ENCODE measurements at regions not wholly inside any gene's neighbourhood (a gene's known extent, or its start where the extent isn't known, plus 50 kb on each side); places are given as distances from the start of the nearest gene placed in this dataset.
"Not testable (repeated sequence)": the region's sequence is repeated elsewhere in the genome, so short reads cannot be mapped to it uniquely, and the experiment has no call there.

DNA sequence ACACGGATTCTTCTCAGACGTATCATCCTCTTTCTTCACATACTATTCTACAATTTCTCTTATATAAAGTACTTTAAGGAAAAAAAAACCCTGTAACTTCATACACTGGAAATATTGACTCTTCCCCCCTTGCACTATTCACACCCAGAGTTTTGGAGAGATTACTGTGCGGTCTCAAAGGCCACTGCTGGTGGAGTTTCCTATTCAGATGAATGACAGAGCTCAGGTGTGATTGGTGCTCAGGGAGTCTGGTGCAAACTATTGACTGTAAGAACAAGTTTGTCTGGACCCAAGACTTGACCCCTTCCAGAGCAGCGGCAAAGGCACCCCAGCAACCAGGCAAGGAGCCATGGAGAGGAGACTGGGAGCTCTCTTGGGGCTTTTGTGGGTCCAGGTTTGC, 187.5 kb upstream of the OR4E1 start:
- no peaks in the 10 kb centered on the region for H3K36me3 ChIP-seq (ENCODE audit: insufficient read depth)
- no peak for DNase-seq (ENCODE audit: extremely low spot score)
- H3K27ac ChIP-seq (ENCODE audit: low read depth): no peak overlapping the region
- WGBS: 80% methylated on average over 4 of the region's 4 CpGs
- no peaks in the 10 kb centered on the region for H3K4me1 ChIP-seq (ENCODE audit: insufficient read depth)
- no peak overlapping the region for H3K4me3 ChIP-seq (ENCODE audit: low read depth, low read length)

DNA sequence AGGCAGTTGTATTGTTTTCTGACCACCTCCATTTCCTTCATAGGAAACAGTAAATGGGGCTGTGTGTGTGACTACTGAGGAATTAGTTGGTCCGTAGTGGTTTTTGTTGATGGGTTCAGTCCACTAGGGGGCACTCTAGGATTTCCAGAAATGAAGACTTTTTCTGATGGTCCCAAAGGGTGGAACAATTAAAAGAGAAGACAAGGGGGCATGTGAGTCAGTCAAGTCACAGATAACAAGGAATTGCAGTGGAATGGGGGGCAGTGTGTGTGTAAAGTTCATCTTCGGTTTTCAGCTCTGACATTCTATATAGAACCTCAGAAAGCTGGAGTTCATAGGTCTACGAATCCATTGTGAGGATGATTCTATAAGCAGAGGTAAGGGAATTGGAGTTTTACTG, 186.6 kb upstream of the OR4E1 start:
- DNase-seq (ENCODE audit: extremely low spot score): no peak
- 59% methylated on average over 3 of the region's 3 CpGs for WGBS

DNA sequence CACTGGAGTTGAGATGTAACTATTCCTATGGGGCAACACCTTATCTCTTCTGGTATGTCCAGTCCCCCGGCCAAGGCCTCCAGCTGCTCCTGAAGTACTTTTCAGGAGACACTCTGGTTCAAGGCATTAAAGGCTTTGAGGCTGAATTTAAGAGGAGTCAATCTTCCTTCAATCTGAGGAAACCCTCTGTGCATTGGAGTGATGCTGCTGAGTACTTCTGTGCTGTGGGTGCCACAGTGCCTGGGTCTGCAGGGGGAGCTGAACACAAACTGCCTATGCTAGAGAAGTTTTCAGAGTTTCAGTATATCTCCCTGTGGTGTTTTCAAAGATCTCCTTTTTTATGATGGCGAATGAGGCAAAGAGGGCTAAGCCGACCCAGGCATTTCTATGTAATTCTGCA, 179.2 kb upstream of the OR4E1 start:
- no peak overlapping the region for H3K4me3 ChIP-seq (ENCODE audit: low read depth, low read length)
- H3K27ac ChIP-seq (ENCODE audit: low read depth): no peak overlapping the region
- WGBS: 71% methylated on average over 3 of the region's 3 CpGs
- no peak for DNase-seq (ENCODE audit: extremely low spot score)
- H3K4me1 ChIP-seq (ENCODE audit: insufficient read depth): no peaks in the 10 kb centered on the region
- H3K36me3 ChIP-seq (ENCODE audit: insufficient read depth): no peaks in the 10 kb centered on the region

More for the DNA sequence above, 186.6 kb upstream of the OR4E1 start:
- Histone ChIP-seq H3K4me1 (ENCODE audit: insufficient read depth) (no peaks in the 10 kb centered on the region), H3K4me3 (ENCODE audit: low read depth, low read length) (no peak overlapping the region), H3K27ac (ENCODE audit: low read depth) (no peak overlapping the region), H3K36me3 (ENCODE audit: insufficient read depth) (no peaks in the 10 kb centered on the region)

DNA sequence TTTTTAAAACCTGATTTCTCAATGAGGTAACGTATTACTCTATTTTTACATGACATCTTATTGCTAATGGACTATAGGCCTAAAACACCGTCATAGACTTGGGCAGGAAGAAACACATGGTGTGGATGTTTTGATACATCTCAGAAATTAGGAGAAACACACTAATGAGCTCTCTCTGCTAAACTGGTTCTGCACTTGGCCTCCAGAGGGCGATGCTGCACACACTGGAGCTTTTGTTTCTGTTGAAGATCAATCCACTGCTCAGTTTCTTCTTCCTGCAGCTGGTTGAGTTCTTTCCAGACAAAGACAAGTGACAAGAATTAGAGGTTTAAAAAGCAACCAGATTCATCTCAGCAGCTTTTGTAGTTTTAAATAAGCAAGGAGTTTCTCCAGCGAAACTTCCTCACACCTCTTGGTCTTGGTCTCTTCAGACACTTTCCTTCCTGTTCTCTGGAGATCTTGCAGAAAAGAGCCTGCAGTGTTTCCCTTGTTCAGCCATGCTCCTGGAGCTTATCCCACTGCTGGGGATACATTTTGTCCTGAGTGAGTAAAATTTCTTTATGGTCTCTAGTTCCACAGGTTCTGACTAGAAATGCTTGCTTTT, 178.5 kb upstream of the OR4E1 start:
- Histone ChIP-seq H3K4me3 (ENCODE audit: low read depth, low read length) (no peak overlapping the region), H3K27ac (ENCODE audit: low read depth) (no peak overlapping the region), H3K4me1 (ENCODE audit: insufficient read depth) (no peaks in the 10 kb centered on the region), H3K36me3 (ENCODE audit: insufficient read depth) (no peaks in the 10 kb centered on the region)
- 20% methylated on average over 4 of the region's 4 CpGs for WGBS
- no peak for DNase-seq (ENCODE audit: extremely low spot score)

DNA sequence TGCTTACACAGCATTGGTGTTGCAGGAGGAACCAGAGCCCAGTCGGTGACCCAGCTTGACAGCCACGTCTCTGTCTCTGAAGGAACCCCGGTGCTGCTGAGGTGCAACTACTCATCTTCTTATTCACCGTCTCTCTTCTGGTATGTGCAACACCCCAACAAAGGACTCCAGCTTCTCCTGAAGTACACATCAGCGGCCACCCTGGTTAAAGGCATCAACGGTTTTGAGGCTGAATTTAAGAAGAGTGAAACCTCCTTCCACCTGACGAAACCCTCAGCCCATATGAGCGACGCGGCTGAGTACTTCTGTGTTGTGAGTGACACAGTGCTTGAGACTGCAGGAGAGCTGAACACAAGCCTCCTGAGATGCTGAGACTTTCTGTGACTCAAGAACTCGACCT, 173.3 kb upstream of the OR4E1 start:
- H3K4me1 ChIP-seq (ENCODE audit: insufficient read depth); H3K27ac ChIP-seq (ENCODE audit: low read depth); DNase-seq (ENCODE audit: extremely low spot score); H3K36me3 ChIP-seq (ENCODE audit: insufficient read depth); H3K4me3 ChIP-seq (ENCODE audit: low read depth, low read length): not testable (repeated sequence)
- 71% methylated on average over 11 of the region's 11 CpGs for WGBS

DNA sequence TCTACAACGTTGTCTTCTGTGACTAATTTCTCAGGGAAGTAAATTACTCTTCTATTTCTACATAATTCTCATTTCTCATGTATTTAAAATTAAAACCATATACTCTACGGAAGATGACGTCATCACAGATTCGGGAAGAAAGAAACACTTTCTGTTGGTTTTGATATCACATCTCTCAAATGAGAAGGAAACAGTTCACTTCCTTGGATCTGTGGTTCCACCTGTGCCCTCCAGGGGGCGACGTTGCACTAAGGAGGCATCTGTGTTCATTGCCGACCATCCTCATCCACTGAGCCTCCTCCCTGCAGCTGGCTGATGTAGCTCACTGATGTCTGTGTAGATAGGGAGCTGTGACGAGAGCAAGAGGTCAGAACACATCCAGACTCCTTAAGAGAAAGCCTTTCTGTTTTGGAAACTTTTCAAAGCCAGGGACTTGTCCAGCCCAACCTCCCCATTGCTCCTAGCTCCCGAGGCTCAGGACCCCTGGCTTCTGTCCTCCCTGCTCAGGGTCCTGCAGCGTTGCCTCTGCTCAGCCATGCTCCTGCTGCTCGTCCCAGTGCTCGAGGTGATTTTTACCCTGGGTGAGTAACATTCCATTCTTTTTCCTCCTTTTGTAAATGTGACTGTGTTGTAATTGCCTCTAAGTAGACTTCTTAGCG, 172.7 kb upstream of the OR4E1 start:
- 33% methylated on average over 13 of the region's 13 CpGs for WGBS
- no peak for DNase-seq (ENCODE audit: extremely low spot score)
- Histone ChIP-seq H3K36me3 (ENCODE audit: insufficient read depth) (no peaks in the 10 kb centered on the region), H3K4me1 (ENCODE audit: insufficient read depth) (no peaks in the 10 kb centered on the region), H3K4me3 (ENCODE audit: low read depth, low read length) (no peak overlapping the region), H3K27ac (ENCODE audit: low read depth) (no peak overlapping the region)

DNA sequence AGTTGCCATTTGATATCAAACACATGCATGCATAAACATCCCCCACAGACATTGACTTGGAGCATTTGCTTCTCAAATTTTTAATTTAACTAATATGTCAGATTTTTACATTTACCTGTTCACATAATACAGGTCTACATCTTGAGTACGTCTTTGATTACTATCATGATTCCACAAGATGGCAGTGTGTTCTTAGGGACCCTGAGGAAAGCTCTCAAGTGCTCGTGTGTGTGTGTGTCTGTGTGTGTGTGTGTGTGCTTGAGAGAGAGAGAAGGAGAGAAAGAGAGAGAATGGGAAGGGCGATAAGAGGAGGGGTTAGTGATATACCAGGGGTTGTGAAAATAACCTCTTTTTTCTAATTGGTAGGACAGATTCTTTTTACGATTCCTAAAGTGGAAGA, 167.1 kb upstream of the OR4E1 start:
- Histone ChIP-seq H3K4me3 (ENCODE audit: low read depth, low read length) (no peak overlapping the region), H3K27ac (ENCODE audit: low read depth) (no peak overlapping the region), H3K36me3 (ENCODE audit: insufficient read depth) (no peaks in the 10 kb centered on the region), H3K4me1 (ENCODE audit: insufficient read depth) (no peaks in the 10 kb centered on the region)
- 30% methylated on average over 4 of the region's 4 CpGs for WGBS
- no peak for DNase-seq (ENCODE audit: extremely low spot score)

DNA sequence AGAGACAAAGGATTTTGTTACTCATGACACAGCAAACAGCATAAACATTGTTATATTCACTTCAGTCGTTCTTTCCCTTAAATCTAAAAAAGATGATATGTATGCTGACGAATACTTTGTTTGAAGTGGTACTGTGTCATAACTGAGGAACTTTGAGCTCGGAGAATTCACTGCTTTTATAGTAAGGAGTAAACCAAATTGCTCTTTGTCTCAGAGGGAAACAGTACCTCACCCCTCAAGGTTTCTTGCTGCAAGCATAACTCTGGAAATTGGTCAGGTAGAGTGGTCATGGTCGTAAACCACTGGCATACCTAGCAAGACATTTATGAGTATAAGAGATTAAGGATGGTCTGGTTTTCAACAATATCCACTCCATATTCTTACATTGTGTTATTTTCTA, 160.2 kb upstream of the OR4E1 start:
- DNase-seq (ENCODE audit: extremely low spot score): no peak
- no peak overlapping the region for H3K4me3 ChIP-seq (ENCODE audit: low read depth, low read length)
- WGBS: 60% methylated on average over 4 of the region's 4 CpGs
- no peak overlapping the region for H3K27ac ChIP-seq (ENCODE audit: low read depth)
- no peaks in the 10 kb centered on the region for H3K36me3 ChIP-seq (ENCODE audit: insufficient read depth)
- no peaks in the 10 kb centered on the region for H3K4me1 ChIP-seq (ENCODE audit: insufficient read depth)

DNA sequence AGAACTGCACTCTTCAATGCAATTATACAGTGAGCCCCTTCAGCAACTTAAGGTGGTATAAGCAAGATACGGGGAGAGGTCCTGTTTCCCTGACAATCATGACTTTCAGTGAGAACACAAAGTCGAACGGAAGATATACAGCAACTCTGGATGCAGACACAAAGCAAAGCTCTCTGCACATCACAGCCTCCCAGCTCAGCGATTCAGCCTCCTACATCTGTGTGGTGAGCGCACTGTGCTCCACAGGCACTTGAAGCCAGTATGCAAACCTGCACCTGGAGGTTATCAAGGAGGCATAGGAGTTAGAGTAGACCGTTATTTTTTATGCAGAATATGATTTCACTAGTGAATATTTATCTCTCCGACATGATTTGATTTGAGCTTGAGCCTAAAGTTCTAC, 152.2 kb upstream of the OR4E1 start:
- Histone ChIP-seq H3K4me3 (ENCODE audit: low read depth, low read length) (no peak overlapping the region), H3K27ac (ENCODE audit: low read depth) (no peak overlapping the region), H3K4me1 (ENCODE audit: insufficient read depth) (no peaks in the 10 kb centered on the region), H3K36me3 (ENCODE audit: insufficient read depth) (no peaks in the 10 kb centered on the region)
- DNase-seq (ENCODE audit: extremely low spot score): no peak
- 73% methylated on average over 7 of the region's 7 CpGs for WGBS

DNA sequence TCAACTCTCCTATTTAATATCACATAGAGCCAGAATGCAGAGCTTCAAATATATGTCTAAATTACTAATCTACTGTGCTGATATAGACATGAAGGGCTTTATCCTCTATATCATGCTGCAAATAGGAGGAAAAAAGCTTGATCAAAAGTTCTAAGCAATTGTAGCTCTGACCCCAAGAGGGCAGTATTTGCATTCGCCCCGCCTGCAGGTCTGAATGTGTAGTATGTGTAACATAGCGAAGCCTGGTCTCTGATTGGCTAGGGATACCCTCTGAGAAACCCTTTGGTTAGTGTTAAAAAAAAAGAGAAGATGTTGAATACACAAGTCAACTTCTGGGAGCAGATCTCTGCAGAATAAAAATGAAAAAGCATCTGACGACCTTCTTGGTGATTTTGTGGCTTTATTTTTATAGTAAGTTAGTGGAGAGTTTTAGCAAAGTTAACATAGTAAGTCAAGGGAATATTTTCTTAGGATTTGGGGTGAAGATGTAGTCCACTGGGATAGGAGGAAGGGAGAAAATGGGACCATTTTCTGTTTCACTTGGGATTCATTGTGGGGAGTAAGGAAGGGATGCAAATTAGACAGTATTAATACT, 151.6 kb upstream of the OR4E1 start:
- no peak for DNase-seq (ENCODE audit: extremely low spot score)
- Histone ChIP-seq H3K27ac (ENCODE audit: low read depth) (no peak overlapping the region), H3K4me1 (ENCODE audit: insufficient read depth) (no peaks in the 10 kb centered on the region), H3K36me3 (ENCODE audit: insufficient read depth) (no peaks in the 10 kb centered on the region), H3K4me3 (ENCODE audit: low read depth, low read length) (no peak overlapping the region)
- WGBS: 9% methylated on average over 4 of the region's 4 CpGs

DNA sequence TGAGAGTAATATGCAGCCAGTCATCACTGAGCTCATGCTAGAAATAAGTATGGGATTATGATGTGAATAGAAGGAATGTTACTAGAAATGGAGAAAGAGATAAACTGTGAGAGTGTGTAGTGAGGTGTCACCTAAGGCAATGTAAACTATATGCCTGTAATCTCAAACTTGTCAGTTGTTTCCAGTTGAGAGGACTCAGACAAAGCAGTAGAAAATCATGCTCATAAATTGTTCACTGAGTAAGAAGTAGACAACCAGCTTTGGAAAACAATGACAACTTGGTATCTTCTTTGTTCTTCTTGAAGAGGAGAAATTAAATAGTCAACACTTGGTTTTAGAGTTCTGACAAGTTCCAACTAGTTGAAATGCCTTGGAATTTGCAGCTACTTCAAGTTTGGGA, 148.5 kb upstream of the OR4E1 start:
- DNase-seq (ENCODE audit: extremely low spot score): no peak
- Histone ChIP-seq H3K27ac (ENCODE audit: low read depth) (no peak overlapping the region), H3K4me3 (ENCODE audit: low read depth, low read length) (no peak overlapping the region), H3K4me1 (ENCODE audit: insufficient read depth) (no peaks in the 10 kb centered on the region), H3K36me3 (ENCODE audit: insufficient read depth) (no peaks in the 10 kb centered on the region)

DNA sequence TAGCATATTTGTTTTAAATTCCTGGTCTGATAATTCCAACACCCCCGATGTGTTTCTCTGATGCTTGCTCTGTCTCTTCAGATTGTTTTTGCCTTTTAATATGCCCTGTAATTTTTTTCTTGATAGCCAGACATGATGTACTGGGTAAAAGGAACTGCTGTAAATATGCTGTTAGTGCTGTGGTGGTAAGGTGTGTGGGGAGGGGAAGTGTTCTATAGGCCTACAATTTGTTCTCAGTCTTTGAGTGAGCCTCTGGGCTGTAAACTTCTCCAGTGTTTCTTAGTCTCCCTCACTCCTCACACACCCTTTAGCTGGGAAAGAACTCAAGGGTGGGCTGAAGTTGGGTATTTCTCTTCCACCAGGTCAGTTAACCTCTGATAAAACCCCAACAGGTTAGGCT, 147.0 kb upstream of the OR4E1 start:
- no peak overlapping the region for H3K27ac ChIP-seq (ENCODE audit: low read depth)
- WGBS: 0% methylated on average over 1 of the region's 1 CpG
- no peak for DNase-seq (ENCODE audit: extremely low spot score)
- no peaks in the 10 kb centered on the region for H3K4me1 ChIP-seq (ENCODE audit: insufficient read depth)
- no peak overlapping the region for H3K4me3 ChIP-seq (ENCODE audit: low read depth, low read length)
- H3K36me3 ChIP-seq (ENCODE audit: insufficient read depth): no peaks in the 10 kb centered on the region

DNA sequence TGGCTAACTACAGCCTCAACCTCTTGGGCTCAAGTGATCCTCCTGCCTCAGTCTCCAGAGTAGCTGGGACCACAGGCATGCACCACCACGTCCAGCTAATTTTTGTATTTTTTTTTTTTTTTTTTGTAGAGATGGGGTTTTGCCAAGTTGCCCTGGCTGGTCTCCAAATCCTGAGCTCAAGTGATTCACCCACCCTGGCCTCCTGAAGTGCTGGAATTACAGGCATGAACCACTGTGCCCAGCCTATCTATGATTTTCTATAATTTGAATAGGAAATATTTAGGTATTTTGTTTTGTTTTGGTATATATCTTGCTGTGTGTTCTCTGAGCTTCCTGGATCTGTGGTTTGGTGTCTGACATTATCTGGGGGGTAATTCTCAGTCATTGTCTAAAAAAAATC, 146.3 kb upstream of the OR4E1 start:
- H3K36me3 ChIP-seq (ENCODE audit: insufficient read depth); DNase-seq (ENCODE audit: extremely low spot score); H3K4me1 ChIP-seq (ENCODE audit: insufficient read depth); H3K27ac ChIP-seq (ENCODE audit: low read depth); H3K4me3 ChIP-seq (ENCODE audit: low read depth, low read length): not testable (repeated sequence)
- 17% methylated on average over 1 of the region's 1 CpG for WGBS

DNA sequence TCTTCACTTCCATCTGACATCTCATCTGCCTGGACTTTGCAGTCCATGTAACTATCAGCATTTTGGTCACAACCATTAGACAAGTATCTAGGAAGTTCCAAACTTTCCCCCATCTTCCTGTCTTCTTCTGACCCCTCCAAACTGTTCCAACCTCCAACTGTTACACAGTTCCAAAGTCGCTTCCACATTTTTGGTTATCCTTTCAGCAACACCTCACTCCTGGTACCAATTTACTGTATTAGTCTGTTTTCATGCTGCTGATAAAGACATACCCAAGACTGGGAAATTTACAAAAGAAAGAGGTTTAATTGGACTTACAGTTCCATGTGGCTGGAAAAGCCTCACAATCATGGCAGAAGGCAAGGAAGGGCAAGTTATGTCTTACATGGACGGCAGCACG, 143.4 kb upstream of the OR4E1 start:
- not testable (repeated sequence) for H3K4me1 ChIP-seq (ENCODE audit: insufficient read depth); H3K4me3 ChIP-seq (ENCODE audit: low read depth, low read length); DNase-seq (ENCODE audit: extremely low spot score); H3K36me3 ChIP-seq (ENCODE audit: insufficient read depth); H3K27ac ChIP-seq (ENCODE audit: low read depth)
- WGBS: 87% methylated on average over 3 of the region's 3 CpGs

Measured in urinary bladder (tissue), 3 donors.